Fibroblast of pulmonary artery (primary cell): ENCODE measurements at regions not wholly inside any gene's neighbourhood (a gene's known extent, or its start where the extent isn't known, plus 50 kb on each side); places are given as distances from the start of the nearest gene placed in this dataset.

Source experiments
- DNase-seq: peaks from one replicate; pipeline ENCODE4 v3.0.0-alpha.2; 2010; ENCODE audit warnings: low read depth
- H3K4me3 ChIP-seq: replicated peaks from 2 replicates; pipeline ENCODE4 v1.5.1; 2011; ENCODE audit warnings: low read depth, mild to moderate bottlenecking, control low read depth, low read length, moderate library complexity
- CTCF ChIP-seq: IDR thresholded peaks from 2 replicates; pipeline ENCODE4 v1.5.1; 2011; ENCODE audit warnings: mild to moderate bottlenecking, control low read depth, low read length, inconsistent platforms; ENCODE audit errors: missing control alignments

- TF ChIP-seq CTCF: no peak
- no peak for DNase-seq
- no peak overlapping the region for H3K4me3 ChIP-seq
These were observed 95.9 kb downstream of the DACT1 start for GRCh38 chr14:58733451-58734208.

DNA sequence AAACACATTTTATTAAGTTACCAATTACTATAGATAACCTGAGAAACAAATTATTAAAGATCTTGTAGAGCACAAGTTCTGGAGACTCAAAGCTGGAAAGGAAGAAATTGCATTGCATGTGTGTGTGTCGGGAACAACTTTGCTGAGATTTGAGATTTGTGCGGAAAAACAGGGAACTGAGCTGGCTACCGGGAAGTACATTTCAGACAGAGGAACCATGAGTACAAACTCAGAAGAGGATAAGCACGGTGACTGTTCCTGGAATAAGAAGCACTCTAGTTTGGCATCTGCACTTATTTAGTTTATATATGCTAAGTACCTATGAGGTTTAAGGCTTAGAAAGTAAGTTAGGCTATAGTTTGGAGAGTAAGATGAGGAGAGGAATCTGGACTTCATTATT is 97.8 kb downstream of the DACT1 start:
- TF ChIP-seq CTCF: no peak
- H3K4me3 ChIP-seq: no peak overlapping the region
- no peak for DNase-seq

GRCh38 chr14:58736606-58737005 is 98.8 kb downstream of the DACT1 start:
- peak; percentile 88 for DNase-seq
- TF ChIP-seq CTCF: no peak

GRCh38 chr14:58737511-58737910 is 99.7 kb downstream of the DACT1 start:
- no peak for DNase-seq
- no peak overlapping the region for H3K4me3 ChIP-seq
- TF ChIP-seq CTCF: no peak

More at GRCh38 chr14:58736606-58737005, 98.8 kb downstream of the DACT1 start:
- H3K4me3 ChIP-seq: no peak overlapping the region

- DNase-seq: peak; percentile 81
- no peak overlapping the region for H3K4me3 ChIP-seq
- no peak for TF ChIP-seq CTCF
These were observed 100.6 kb downstream of the DACT1 start for GRCh38 chr14:58738189-58738836.

DNA sequence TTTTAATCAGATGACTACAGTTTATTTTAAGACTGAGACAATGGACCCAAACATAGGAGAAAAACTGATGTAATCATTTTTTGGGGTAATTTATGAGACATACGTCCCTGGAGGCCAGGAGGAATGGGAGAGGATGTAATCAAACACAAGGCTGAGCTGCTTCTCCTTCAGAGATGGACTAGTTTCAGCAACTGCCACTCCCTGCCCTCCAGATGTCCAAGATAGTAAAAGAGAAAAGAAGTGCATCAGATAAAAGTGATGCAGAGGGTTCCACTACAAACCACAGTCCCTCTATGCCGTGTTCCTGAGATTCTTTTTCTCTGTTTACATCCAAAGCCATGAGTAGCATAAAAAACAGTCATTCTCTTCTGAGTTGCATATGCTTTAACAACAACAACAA is 101.1 kb downstream of the DACT1 start:
- H3K4me3 ChIP-seq: no peak overlapping the region
- no peak for DNase-seq
- no peak for TF ChIP-seq CTCF
